ENCODE measurements at regions not wholly inside any gene's neighbourhood (a gene's known extent, or its start where the extent isn't known, plus 50 kb on each side); places are given as distances from the start of the nearest gene placed in this dataset.

DNA sequence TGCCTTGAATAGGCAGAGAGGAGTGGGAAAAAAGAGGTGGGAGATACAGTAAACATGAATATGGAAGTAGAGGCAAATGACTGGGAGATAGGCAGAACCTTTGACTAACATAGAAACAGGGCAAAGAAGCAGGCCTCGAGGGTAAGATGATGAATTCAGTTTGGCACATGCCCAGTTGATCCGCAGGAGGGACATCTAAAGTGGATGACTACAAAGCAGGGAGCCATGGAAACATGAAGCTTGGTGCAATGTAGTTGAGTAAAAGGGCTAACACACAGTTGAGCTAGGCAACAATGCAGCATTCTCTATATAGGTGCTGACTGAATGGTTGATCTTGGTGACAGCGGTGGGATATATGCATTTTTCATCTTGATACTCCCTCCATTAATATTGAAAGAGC lies 253.8 kb downstream of the DMRT2 start (continued):
- TF ChIP-seq, protein P1, sequence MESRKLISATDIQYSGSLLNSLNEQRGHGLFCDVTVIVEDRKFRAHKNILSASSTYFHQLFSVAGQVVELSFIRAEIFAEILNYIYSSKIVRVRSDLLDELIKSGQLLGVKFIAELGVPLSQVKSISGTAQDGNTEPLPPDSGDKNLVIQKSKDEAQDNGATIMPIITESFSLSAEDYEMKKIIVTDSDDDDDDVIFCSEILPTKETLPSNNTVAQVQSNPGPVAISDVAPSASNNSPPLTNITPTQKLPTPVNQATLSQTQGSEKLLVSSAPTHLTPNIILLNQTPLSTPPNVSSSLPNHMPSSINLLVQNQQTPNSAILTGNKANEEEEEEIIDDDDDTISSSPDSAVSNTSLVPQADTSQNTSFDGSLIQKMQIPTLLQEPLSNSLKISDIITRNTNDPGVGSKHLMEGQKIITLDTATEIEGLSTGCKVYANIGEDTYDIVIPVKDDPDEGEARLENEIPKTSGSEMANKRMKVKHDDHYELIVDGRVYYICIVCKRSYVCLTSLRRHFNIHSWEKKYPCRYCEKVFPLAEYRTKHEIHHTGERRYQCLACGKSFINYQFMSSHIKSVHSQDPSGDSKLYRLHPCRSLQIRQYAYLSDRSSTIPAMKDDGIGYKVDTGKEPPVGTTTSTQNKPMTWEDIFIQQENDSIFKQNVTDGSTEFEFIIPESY (IDR thresholded peaks at IDR 0.05; ENCODE audit: borderline replicate concordance, low read depth): no peak
- TF ChIP-seq RCOR1 (IDR thresholded peaks at IDR 0.05; ENCODE audit: low read length): no peak
- no peak for TF ChIP-seq EP300 (IDR thresholded peaks at IDR 0.05; ENCODE audit: borderline replicate concordance in 1 of 2, low read depth in 1 of 2, low read length in 1 of 2)

DNA sequence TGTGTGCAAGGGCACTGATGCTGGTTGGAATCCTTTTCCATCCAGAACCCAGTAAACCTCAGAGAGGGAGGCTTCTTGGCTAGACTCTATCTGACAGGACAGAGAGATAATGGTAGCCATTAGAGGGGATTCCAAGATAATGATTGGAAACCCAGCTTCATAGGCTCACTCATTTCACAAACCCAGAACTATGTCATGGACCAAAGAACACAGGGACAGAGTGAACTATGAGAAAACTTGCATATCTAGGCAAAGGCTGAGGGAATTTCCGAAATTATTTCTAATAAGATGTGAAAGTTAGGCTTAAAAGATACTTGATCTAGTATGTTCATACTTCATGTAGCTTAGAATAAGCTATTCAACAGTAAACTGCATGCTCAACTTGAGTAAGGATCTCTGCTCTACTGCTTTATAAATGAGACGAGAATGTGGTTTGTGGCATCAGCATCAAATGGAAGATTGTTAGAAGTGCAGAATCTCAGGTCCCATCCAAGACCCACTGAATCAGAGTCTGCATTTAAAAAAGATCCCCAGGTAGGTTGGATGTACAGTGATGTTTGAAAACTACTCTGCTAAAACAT lies 261.4 kb downstream of the DMRT2 start:
- WGBS (ENCODE audit: low lambda C conversion rate): 0% methylated on average over 2 of the region's 2 CpGs
- no peaks in the 10 kb centered on the region for H3F3A ChIP-seq (replicated peaks; ENCODE audit: insufficient read depth)
- no peaks in the 10 kb centered on the region for H4K20me1 ChIP-seq (ENCODE audit: insufficient read depth)
- no peaks in the 10 kb centered on the region for H3K9me3 ChIP-seq
- POLR2A ChIA-PET: no interaction called here
- TF ChIP-seq MXI1 (IDR thresholded peaks at IDR 0.05; ENCODE audit: low read depth, low read length) (no peak), CHD2 (IDR thresholded peaks at IDR 0.05; ENCODE audit: low read length, partially characterized antibody) (no peak), SIN3A (IDR thresholded peaks at IDR 0.05; ENCODE audit: borderline replicate concordance, low read depth, low read length) (no peak), RXRA (IDR thresholded peaks at IDR 0.05; ENCODE audit: borderline replicate concordance, low read depth) (no peak)
- TF ChIP-seq, protein P2, sequence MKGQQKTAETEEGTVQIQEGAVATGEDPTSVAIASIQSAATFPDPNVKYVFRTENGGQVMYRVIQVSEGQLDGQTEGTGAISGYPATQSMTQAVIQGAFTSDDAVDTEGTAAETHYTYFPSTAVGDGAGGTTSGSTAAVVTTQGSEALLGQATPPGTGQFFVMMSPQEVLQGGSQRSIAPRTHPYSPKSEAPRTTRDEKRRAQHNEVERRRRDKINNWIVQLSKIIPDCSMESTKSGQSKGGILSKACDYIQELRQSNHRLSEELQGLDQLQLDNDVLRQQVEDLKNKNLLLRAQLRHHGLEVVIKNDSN (IDR thresholded peaks at IDR 0.05; ENCODE audit: borderline replicate concordance, low read depth): no peak
- TF ChIP-seq, protein P3, sequence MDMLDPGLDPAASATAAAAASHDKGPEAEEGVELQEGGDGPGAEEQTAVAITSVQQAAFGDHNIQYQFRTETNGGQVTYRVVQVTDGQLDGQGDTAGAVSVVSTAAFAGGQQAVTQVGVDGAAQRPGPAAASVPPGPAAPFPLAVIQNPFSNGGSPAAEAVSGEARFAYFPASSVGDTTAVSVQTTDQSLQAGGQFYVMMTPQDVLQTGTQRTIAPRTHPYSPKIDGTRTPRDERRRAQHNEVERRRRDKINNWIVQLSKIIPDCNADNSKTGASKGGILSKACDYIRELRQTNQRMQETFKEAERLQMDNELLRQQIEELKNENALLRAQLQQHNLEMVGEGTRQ (IDR thresholded peaks at IDR 0.05; ENCODE audit: borderline replicate concordance, low read depth, low read length): no peak
- H3K27ac ChIP-seq (ENCODE audit: low read depth in 2 of 2, low read length in 1 of 2): no peak overlapping the region
- DNase-seq: no peak
- H3K9me2 ChIP-seq: 0 out of 2 replicates have a peak, but pooled peaks cover 2% of the 10 kb centered on the region
- no peak overlapping the region for H2AFZ ChIP-seq (ENCODE audit: low read depth)
- H3K4me2 ChIP-seq: no peak overlapping the region
- H3K36me3 ChIP-seq (replicated peaks in 1 of 2; ENCODE audit: control insufficient read depth in 1 of 2, insufficient read depth in 2 of 2, low read length in 1 of 2): no peaks in the 10 kb centered on the region
- CTCF ChIA-PET: no interaction called here
- no peak overlapping the region for H3K4me3 ChIP-seq (ENCODE audit: low read depth in 2 of 2, low read length in 1 of 2)
- H3K79me2 ChIP-seq (ENCODE audit: insufficient read depth): no peaks in the 10 kb centered on the region
- H3K27me3 ChIP-seq (ENCODE audit: insufficient read depth): no peaks in the 10 kb centered on the region
- H3K4me1 ChIP-seq (ENCODE audit: control insufficient read depth in 1 of 2, insufficient read depth in 2 of 2, low read depth in 1 of 2, low read length in 1 of 2): no peaks in the 10 kb centered on the region
- no peak overlapping the region for H3K9ac ChIP-seq

DNA sequence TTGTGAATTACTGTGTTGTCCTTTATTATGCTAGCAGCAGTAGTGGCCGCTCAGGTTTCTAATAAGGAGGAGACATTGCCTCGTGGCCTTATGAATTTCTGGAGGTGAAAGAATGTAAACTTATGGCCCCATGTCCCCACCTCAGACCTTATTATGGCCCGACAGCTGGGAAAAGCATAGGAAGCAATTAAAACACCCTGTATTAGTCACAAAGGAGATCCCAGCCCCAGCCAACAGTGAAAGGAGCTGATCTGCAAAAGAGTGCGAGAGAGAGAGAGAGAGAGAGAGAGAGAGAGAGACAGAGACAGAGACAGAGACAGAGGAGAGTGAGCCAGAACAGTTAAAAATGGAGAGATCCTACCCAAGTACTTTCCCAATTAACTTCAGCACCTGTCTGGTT lies 269.3 kb downstream of the DMRT2 start:
- no peaks in the 10 kb centered on the region for H3K36me3 ChIP-seq (replicated peaks in 1 of 2; ENCODE audit: control insufficient read depth in 1 of 2, insufficient read depth in 2 of 2, low read length in 1 of 2)
- no peaks in the 10 kb centered on the region for H4K20me1 ChIP-seq (ENCODE audit: insufficient read depth)
- no peak overlapping the region for H3K4me2 ChIP-seq
- H3K4me1 ChIP-seq (ENCODE audit: control insufficient read depth in 1 of 2, insufficient read depth in 2 of 2, low read depth in 1 of 2, low read length in 1 of 2): no peaks in the 10 kb centered on the region
- no peaks in the 10 kb centered on the region for H3F3A ChIP-seq (replicated peaks; ENCODE audit: insufficient read depth)
- H3K27me3 ChIP-seq (ENCODE audit: insufficient read depth): no peaks in the 10 kb centered on the region
- no peak overlapping the region for H3K4me3 ChIP-seq (ENCODE audit: low read depth in 2 of 2, low read length in 1 of 2)
- no peak overlapping the region for H2AFZ ChIP-seq (ENCODE audit: low read depth)
- no peak overlapping the region for H3K27ac ChIP-seq (ENCODE audit: low read depth in 2 of 2, low read length in 1 of 2)
- no peaks in the 10 kb centered on the region for H3K9me3 ChIP-seq
- DNase-seq: no peak
- H3K9me2 ChIP-seq: 0 out of 2 replicates have a peak, but pooled peaks cover 2% of the 10 kb centered on the region
- WGBS (ENCODE audit: low lambda C conversion rate): 1% methylated on average over 4 of the region's 4 CpGs
- no peaks in the 10 kb centered on the region for H3K79me2 ChIP-seq (ENCODE audit: insufficient read depth)
- POLR2A ChIA-PET: no interaction called here
- H3K9ac ChIP-seq: no peak overlapping the region
- CTCF ChIA-PET: no interaction called here
- no peak for TF ChIP-seq FOSL2 (IDR thresholded peaks at IDR 0.05; ENCODE audit: borderline replicate concordance, low read depth)
- TF ChIP-seq, protein P4, sequence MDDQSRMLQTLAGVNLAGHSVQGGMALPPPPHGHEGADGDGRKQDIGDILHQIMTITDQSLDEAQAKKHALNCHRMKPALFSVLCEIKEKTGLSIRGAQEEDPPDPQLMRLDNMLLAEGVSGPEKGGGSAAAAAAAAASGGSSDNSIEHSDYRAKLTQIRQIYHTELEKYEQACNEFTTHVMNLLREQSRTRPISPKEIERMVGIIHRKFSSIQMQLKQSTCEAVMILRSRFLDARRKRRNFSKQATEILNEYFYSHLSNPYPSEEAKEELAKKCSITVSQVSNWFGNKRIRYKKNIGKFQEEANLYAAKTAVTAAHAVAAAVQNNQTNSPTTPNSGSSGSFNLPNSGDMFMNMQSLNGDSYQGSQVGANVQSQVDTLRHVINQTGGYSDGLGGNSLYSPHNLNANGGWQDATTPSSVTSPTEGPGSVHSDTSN (IDR thresholded peaks at IDR 0.05): no peak
- TF ChIP-seq, protein P2 (IDR thresholded peaks at IDR 0.05; ENCODE audit: borderline replicate concordance, low read depth): no peak
- TF ChIP-seq, protein P5, sequence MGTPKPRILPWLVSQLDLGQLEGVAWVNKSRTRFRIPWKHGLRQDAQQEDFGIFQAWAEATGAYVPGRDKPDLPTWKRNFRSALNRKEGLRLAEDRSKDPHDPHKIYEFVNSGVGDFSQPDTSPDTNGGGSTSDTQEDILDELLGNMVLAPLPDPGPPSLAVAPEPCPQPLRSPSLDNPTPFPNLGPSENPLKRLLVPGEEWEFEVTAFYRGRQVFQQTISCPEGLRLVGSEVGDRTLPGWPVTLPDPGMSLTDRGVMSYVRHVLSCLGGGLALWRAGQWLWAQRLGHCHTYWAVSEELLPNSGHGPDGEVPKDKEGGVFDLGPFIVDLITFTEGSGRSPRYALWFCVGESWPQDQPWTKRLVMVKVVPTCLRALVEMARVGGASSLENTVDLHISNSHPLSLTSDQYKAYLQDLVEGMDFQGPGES (IDR thresholded peaks at IDR 0.05; ENCODE audit: low read depth, low read length): no peak
- no peak for TF ChIP-seq RXRA (IDR thresholded peaks at IDR 0.05; ENCODE audit: borderline replicate concordance, low read depth)
- TF ChIP-seq RFX5 (IDR thresholded peaks at IDR 0.05; ENCODE audit: low read length): no peak
- TF ChIP-seq RCOR1 (IDR thresholded peaks at IDR 0.05; ENCODE audit: low read length): no peak
- TF ChIP-seq CHD2 (IDR thresholded peaks at IDR 0.05; ENCODE audit: low read length, partially characterized antibody): no peak
- TF ChIP-seq TAF1 (IDR thresholded peaks at IDR 0.05; ENCODE audit: borderline replicate concordance, low read depth, low read length): no peak
- no peak for TF ChIP-seq RAD21 (IDR thresholded peaks at IDR 0.05; ENCODE audit: low read length)
- TF ChIP-seq TEAD4 (IDR thresholded peaks at IDR 0.05; ENCODE audit: borderline replicate concordance, insufficient read depth): no peak
- no peak for TF ChIP-seq TCF12 (IDR thresholded peaks at IDR 0.05)
